GM12875 (cell line): ENCODE measurements at regions not wholly inside any gene's neighbourhood (a gene's known extent, or its start where the extent isn't known, plus 50 kb on each side); places are given as distances from the start of the nearest gene placed in this dataset.

Experiments
- H3K4me3 ChIP-seq: one replicate; pipeline ENCODE4 v1.5.1; 2011; ENCODE audit warnings: low read depth, low read length, control low read depth
- CTCF ChIP-seq: IDR thresholded peaks from 2 replicates; pipeline ENCODE4 v1.5.1; 2011; ENCODE audit warnings: low read depth, mild to moderate bottlenecking, control low read depth, inconsistent platforms, low read length, moderate library complexity, borderline replicate concordance; ENCODE audit not compliant: insufficient read depth

GRCh38 chr4:22235698-22236097 is 280.2 kb downstream of the ADGRA3 start:
- TF ChIP-seq CTCF: no peak
- H3K4me3 ChIP-seq: no peak overlapping the region

- no peak for TF ChIP-seq CTCF
These were observed 282.6 kb downstream of the ADGRA3 start for GRCh38 chr4:22233230-22233629.

GRCh38 chr4:22220965-22221364 is 272.4 kb upstream of the KCNIP4 start:
- H3K4me3 ChIP-seq: no peak overlapping the region
- no peak for TF ChIP-seq CTCF

More at GRCh38 chr4:22233230-22233629, 282.6 kb downstream of the ADGRA3 start:
- H3K4me3 ChIP-seq: no peak overlapping the region

- no peak overlapping the region for H3K4me3 ChIP-seq
- TF ChIP-seq CTCF: no peak
These were observed 268.9 kb upstream of the KCNIP4 start for GRCh38 chr4:22217480-22217879.

- no peak for TF ChIP-seq CTCF
- H3K4me3 ChIP-seq: no peak overlapping the region
These were observed 267.7 kb upstream of the KCNIP4 start for GRCh38 chr4:22216278-22216677.

GRCh38 chr4:22215084-22215483 is 266.5 kb upstream of the KCNIP4 start:
- no peak overlapping the region for H3K4me3 ChIP-seq
- no peak for TF ChIP-seq CTCF

- H3K4me3 ChIP-seq: no peak overlapping the region
These were observed 255.1 kb upstream of the KCNIP4 start for GRCh38 chr4:22203711-22204011.

More at GRCh38 chr4:22203711-22204011, 255.1 kb upstream of the KCNIP4 start:
- TF ChIP-seq CTCF: no peak
